Activated B cell treated with CpG ODN at 0.5 μM for 24 hours (primary cell): ENCODE measurements at regions not wholly inside any gene's neighbourhood (a gene's known extent, or its start where the extent isn't known, plus 50 kb on each side); places are given as distances from the start of the nearest gene placed in this dataset.
"Not testable (repeated sequence)": the region's sequence is repeated elsewhere in the genome, so short reads cannot be mapped to it uniquely, and the experiment has no call there.

Source experiments
- ATAC-seq: fragments of 200-7000 bp; cut with Tn5 transposase; one replicate; pipeline ENCODE4 v1.10.0; 2021; ENCODE audit warnings: low read depth, mild to moderate bottlenecking, moderate library complexity
- CTCF ChIA-PET: fragments of 350-600 bp; sonication (Branson Sonifier 250); formaldehyde crosslinking; loops from one replicate; lab custom pipeline; 2021; ENCODE audit warnings: antibody characterized with exemption; lab: Charles Lee
- POLR2A ChIA-PET: fragments of 350-600 bp; sonication (Branson Sonifier 250); formaldehyde crosslinking; loops from one replicate; lab custom pipeline; 2021; ENCODE audit warnings: antibody characterized with exemption; lab: Charles Lee
- DNase-seq: peaks from one replicate; pipeline ENCODE4 v3.0.0; 2022
- H3K27ac Mint-ChIP-seq: one replicate; pipeline ENCODE4 v1.8.0; 2020; ENCODE audit warnings: mixed read lengths
- H3K27me3 Mint-ChIP-seq: one replicate; pipeline ENCODE4 v1.8.0; 2021; ENCODE audit warnings: mixed read lengths
- H3K36me3 Mint-ChIP-seq: one replicate; pipeline ENCODE4 v1.8.0; 2021; ENCODE audit warnings: low read depth, mixed read lengths
- H3K4me1 Mint-ChIP-seq: one replicate; pipeline ENCODE4 v1.8.0; 2021; ENCODE audit warnings: mixed read lengths
- H3K4me3 Mint-ChIP-seq: one replicate; pipeline ENCODE4 v1.8.0; 2020; ENCODE audit warnings: mild to moderate bottlenecking, mixed read lengths
- H3K9me3 Mint-ChIP-seq: one replicate; pipeline ENCODE4 v1.8.0; 2020; ENCODE audit warnings: mixed read lengths
- intact Hi-C: fragments of 100-400 bp; cut with micrococcal nuclease; formaldehyde crosslinking; loops from one replicate; pipeline ENCODE4 v1.15.1; 2024
- TF ChIP-seq, protein P1 (sequence below): fragments of 200-600 bp; IDR thresholded peaks from one replicate; pipeline ENCODE4 v1.8.0; 2022; ENCODE audit warnings: antibody characterized with exemption, mild to moderate bottlenecking

DNA sequence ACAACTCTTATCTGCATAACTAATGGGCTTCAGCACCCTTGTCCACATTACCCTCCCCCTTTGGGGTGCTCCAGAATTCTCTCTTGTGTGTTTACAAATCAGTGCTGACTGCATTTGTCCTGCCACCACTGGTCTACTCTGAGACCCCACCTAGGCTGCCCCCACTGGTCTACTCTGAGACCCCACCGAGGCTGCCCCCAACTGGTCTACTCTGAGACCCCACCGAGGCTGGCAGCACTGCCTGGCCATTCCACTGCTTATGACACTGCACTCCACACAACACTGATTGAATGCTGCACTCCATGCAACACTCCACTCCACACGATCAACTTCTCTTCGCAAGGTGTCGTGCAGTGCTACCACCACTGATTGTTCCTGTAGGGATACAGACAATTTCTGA is 1459.2 kb upstream of the SLC10A2 start:
- no peak overlapping the region for H3K27ac Mint-ChIP-seq
- POLR2A ChIA-PET = no interaction called here
- H3K36me3 Mint-ChIP-seq = no peaks in the 10 kb centered on the region
- TF ChIP-seq, protein P1, sequence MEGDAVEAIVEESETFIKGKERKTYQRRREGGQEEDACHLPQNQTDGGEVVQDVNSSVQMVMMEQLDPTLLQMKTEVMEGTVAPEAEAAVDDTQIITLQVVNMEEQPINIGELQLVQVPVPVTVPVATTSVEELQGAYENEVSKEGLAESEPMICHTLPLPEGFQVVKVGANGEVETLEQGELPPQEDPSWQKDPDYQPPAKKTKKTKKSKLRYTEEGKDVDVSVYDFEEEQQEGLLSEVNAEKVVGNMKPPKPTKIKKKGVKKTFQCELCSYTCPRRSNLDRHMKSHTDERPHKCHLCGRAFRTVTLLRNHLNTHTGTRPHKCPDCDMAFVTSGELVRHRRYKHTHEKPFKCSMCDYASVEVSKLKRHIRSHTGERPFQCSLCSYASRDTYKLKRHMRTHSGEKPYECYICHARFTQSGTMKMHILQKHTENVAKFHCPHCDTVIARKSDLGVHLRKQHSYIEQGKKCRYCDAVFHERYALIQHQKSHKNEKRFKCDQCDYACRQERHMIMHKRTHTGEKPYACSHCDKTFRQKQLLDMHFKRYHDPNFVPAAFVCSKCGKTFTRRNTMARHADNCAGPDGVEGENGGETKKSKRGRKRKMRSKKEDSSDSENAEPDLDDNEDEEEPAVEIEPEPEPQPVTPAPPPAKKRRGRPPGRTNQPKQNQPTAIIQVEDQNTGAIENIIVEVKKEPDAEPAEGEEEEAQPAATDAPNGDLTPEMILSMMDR = no peak
- no peaks in the 10 kb centered on the region for H3K4me1 Mint-ChIP-seq
- CTCF ChIA-PET = no interaction called here
- DNase-seq (no peak), ATAC-seq (no peak)
- intact Hi-C loops = no loop called here
- H3K9me3 Mint-ChIP-seq = peaks cover 2% of the 10 kb centered on the region
- no peaks in the 10 kb centered on the region for H3K27me3 Mint-ChIP-seq
- H3K4me3 Mint-ChIP-seq = no peak overlapping the region

DNA sequence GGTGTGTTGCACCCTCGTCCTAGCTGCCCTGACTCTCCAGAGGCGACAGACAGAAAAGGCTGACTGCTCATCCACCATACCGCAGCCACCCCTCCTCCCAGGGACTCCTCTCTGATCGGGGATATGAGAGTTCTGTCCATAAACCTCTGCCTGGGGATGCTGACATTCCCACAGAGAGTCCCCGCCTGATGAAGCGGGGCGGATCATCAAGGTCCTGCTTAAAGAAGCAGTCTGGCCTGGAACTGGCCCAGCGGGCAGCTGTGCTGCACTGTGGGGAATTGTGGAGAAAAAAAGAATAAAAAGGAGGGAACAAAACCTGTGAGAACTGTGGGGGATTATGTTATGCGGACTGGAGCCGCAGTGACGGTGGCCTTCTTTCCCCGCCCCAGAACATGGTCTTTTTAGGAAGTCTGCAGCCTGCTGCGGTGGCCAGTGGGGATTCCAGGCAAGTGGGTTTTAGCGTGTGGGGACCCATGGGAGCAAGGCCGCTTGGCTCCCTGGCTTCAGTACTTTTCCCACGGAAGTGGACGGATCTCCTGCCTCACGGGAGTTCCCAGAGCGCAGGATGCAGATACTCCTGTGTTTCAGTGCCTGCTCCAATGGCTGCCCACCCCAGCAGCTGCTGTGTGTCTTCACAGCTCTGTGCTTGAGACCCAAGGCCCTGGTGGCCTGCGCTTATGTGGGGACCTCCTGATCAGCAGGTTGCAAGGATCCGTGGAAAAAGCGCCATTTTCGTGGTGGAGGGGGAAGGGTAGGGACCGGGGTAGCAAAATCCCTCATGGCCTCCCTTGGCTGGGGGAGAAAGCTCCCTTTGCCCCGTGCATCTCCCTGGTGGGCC is 1456.2 kb upstream of the SLC10A2 start:
- peaks cover 6% of the 10 kb centered on the region for H3K9me3 Mint-ChIP-seq
- ATAC-seq = no peak
- ChIA-PET CTCF (no interaction called here), POLR2A (no interaction called here)
- H3K36me3 Mint-ChIP-seq = no peaks in the 10 kb centered on the region
- intact Hi-C loops = no loop called here
- H3K4me3 Mint-ChIP-seq = no peak overlapping the region
- no peak overlapping the region for H3K27ac Mint-ChIP-seq
- no peaks in the 10 kb centered on the region for H3K4me1 Mint-ChIP-seq
- no peak for DNase-seq
- TF ChIP-seq, protein P1 = no peak
- no peaks in the 10 kb centered on the region for H3K27me3 Mint-ChIP-seq

DNA sequence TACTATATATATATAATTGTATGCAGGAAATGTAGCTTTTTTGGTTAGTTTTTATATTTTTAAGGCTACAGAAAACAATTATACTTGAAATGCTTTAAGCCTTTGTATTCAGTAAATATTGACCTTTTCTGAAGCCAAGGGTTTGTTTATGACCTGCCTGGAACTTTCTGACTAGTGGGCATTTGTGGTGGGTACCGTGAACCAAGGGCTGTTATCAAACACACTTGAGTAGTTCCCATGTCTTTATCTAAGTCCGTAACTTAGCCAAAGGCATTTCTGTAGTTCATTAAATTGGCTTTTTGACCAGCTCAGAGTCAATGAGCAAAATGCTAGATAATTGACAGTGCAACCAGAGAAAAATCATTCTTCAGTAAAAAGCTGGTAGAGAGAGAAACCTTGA is 1444.2 kb upstream of the SLC10A2 start:
- H3K27ac Mint-ChIP-seq = no peak overlapping the region
- no peak for DNase-seq
- H3K9me3 Mint-ChIP-seq = peaks cover 2% of the 10 kb centered on the region
- no peaks in the 10 kb centered on the region for H3K36me3 Mint-ChIP-seq
- TF ChIP-seq, protein P1 = no peak
- no peaks in the 10 kb centered on the region for H3K4me1 Mint-ChIP-seq
- intact Hi-C loops = no loop called here
- ChIA-PET CTCF (no interaction called here), POLR2A (no interaction called here)
- no peaks in the 10 kb centered on the region for H3K27me3 Mint-ChIP-seq
- ATAC-seq = no peak
- H3K4me3 Mint-ChIP-seq = no peak overlapping the region

DNA sequence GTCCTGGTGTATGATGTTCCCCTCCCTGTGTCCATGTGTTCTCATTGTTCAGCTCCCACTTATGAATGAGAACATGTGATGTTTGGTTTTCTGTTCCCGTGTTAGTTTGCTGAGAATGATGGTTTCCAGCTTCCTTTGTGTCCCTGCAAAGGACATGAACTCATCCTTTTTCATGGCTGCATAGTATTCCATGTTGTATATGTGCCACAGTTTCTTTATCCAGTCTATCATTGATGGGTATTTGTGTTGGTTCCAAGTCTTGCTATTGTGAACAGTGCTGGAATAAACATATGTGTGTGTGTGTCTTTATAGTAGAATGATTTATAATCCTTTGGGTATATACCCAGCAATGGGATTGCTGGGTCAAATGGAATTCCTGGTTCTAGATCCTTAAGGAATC is 1427.3 kb upstream of the SLC10A2 start:
- H3K9me3 Mint-ChIP-seq, H3K27ac Mint-ChIP-seq, CTCF ChIA-PET, intact Hi-C loops, H3K4me3 Mint-ChIP-seq, POLR2A ChIA-PET, H3K36me3 Mint-ChIP-seq, DNase-seq, H3K27me3 Mint-ChIP-seq, H3K4me1 Mint-ChIP-seq, ATAC-seq: not testable (repeated sequence)

DNA sequence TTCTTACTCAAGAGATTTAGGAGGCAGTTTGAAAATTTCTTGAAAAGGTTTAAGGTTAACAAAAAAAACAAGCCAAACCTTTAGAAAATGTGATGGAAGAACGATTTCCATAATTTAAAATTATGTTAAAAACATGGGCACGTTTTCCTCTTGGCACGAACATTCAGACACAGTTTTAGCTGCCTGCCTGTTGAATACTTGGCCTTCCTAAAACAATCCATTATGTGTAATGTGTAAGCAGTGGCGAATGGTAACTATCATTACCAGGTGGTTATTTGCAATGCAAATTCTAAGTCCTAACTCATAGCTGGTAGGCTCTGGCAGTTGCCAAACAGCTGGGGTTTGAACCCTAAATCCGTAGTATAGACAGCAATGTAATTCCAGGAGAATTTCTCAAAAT is 1425.7 kb upstream of the SLC10A2 start:
- H3K4me3 Mint-ChIP-seq = no peak overlapping the region
- ATAC-seq (no peak), DNase-seq (no peak)
- intact Hi-C loops = no loop called here
- TF ChIP-seq, protein P1 = no peak
- H3K4me1 Mint-ChIP-seq = no peaks in the 10 kb centered on the region
- ChIA-PET CTCF (no interaction called here), POLR2A (no interaction called here)
- no peak overlapping the region for H3K27ac Mint-ChIP-seq
- H3K27me3 Mint-ChIP-seq = no peaks in the 10 kb centered on the region
- no peaks in the 10 kb centered on the region for H3K36me3 Mint-ChIP-seq
- peaks cover 2% of the 10 kb centered on the region for H3K9me3 Mint-ChIP-seq
